Stomach (tissue), 8 donors: ENCODE measurements at regions not wholly inside any gene's neighbourhood (a gene's known extent, or its start where the extent isn't known, plus 50 kb on each side); places are given as distances from the start of the nearest gene placed in this dataset.

ENCODE experiments used
- DNase-seq, 2 donors: peaks; one replicate each; pipeline versions ENCODE4 v3.0.0 to v3.0.0-alpha.2; 2013 to 2019
- H3K27ac ChIP-seq, 5 donors: fragments of 200-600 bp in 4 of 5; sonication (generic) in 4 of 5; one replicate each; pipeline ENCODE4 v1.5.1; 2013 to 2019; ENCODE audit warnings: mild to moderate bottlenecking in 1 of 5, moderate library complexity in 1 of 5
- H3K27me3 ChIP-seq, 3 donors: fragments of 200-600 bp; sonication (generic); one replicate each; pipeline ENCODE4 v1.5.1; 2017 to 2019; ENCODE audit warnings: mixed run types in 1 of 3
- H3K36me3 ChIP-seq, 4 donors: fragments of 200-600 bp; sonication (generic); 1 replicate in 3 of 4; 2 replicates in 1 of 4; pipeline ENCODE4 v1.5.1; 2016 to 2019
- H3K4me1 ChIP-seq, 4 donors: fragments of 200-600 bp; sonication (generic); one replicate each; pipeline ENCODE4 v1.5.1; 2016 to 2019
- H3K4me3 ChIP-seq, 4 donors: fragments of 200-600 bp; sonication (generic) in 3 of 4; one replicate each; pipeline ENCODE4 v1.5.1; 2016 to 2019; ENCODE audit warnings: mild to moderate bottlenecking in 1 of 4
- H3K9me3 ChIP-seq, 4 donors: fragments of 200-600 bp; sonication (generic); one replicate each; pipeline ENCODE4 v1.5.1; 2016 to 2019
- CTCF ChIP-seq, 7 experiments: fragments of 450-650 bp in 4 of 7; fragments of 200-600 bp in 3 of 7; sonication (generic) in 3 of 7; IDR thresholded peaks; one replicate each; pipeline ENCODE4 v1.5.1; 2016 to 2019; ENCODE audit warnings: antibody characterized with exemption in 7 of 7, control low read depth in 2 of 7, mild to moderate bottlenecking in 1 of 7
- EP300 ChIP-seq: sonication (generic); formaldehyde crosslinking; IDR thresholded peaks from one replicate; pipeline ENCODE4 v1.6.1; 2017; ENCODE audit warnings: antibody characterized with exemption
- POLR2A ChIP-seq, 4 donors: fragments of 450-650 bp; IDR thresholded peaks; one replicate each; pipeline ENCODE4 v1.6.1; 2016; ENCODE audit warnings: antibody characterized with exemption in 4 of 4, control low read depth in 2 of 4, mild to moderate bottlenecking in 1 of 4, moderate library complexity in 1 of 4
- POLR2AphosphoS5 ChIP-seq, 3 donors: sonication (generic); formaldehyde crosslinking; IDR thresholded peaks; one replicate each; pipeline ENCODE4 v1.6.1; 2016; ENCODE audit warnings: antibody characterized with exemption in 3 of 3
- WGBS, 5 donors: extraction: QIAGEN DNeasy Blood & Tissue Kit in 3 of 5; methylation state at CpG; one replicate each; pipeline versions ENCODE4 v1.1.5 to v1.1.7; 2013 to 2018; 5-methylcytosine and 5-hydroxymethylcytosine counted together
- intact Hi-C: fragments of 100-400 bp; cut with DNase I; formaldehyde crosslinking; loops from one replicate; pipeline ENCODE4 v1.15.1; 2023; ENCODE audit warnings: low total_unique reads
- donor health status: healthy with polysubstance abuse.
- donor health status: Bipolar disorder and iron deficiency.
- donor health status: healthy.

- H3K36me3 ChIP-seq, result no peaks in the 10 kb centered on the region
- intact Hi-C loops, result no loop called here
- no peaks in the 10 kb centered on the region for H3K4me1 ChIP-seq
- no peaks in the 10 kb centered on the region for H3K9me3 ChIP-seq
- no peak for DNase-seq
- no peaks in the 10 kb centered on the region for H3K27me3 ChIP-seq
- no peak for TF ChIP-seq POLR2A (IDR thresholded peaks at IDR 0.05)
- no peak for TF ChIP-seq EP300
- TF ChIP-seq CTCF (IDR thresholded peaks at IDR 0.05), result no peak
- TF ChIP-seq POLR2AphosphoS5 (IDR thresholded peaks at IDR 0.05), result no peak
- H3K27ac ChIP-seq, result no peak overlapping the region
- WGBS, 5 donors, result 83 to 92% (median 90%) methylated on average over 4 of the region's 4 CpGs
- H3K4me3 ChIP-seq, result no peak overlapping the region
These were observed 655.4 kb downstream of the XIRP2 start for GRCh38 chr2:167543721-167544120.

GRCh38 chr2:167537743-167538142 lies 649.5 kb downstream of the XIRP2 start:
- H3K4me3 ChIP-seq, result no peak overlapping the region
- intact Hi-C loops, result no loop called here
- no peak for DNase-seq
- TF ChIP-seq CTCF (IDR thresholded peaks at IDR 0.05) (no peak), POLR2AphosphoS5 (IDR thresholded peaks at IDR 0.05) (no peak), POLR2A (IDR thresholded peaks at IDR 0.05) (no peak)
- H3K36me3 ChIP-seq, result no peaks in the 10 kb centered on the region
- WGBS, 5 donors, result 73 to 89% (median 84%) methylated on average over 4 of the region's 4 CpGs
- H3K9me3 ChIP-seq, result no peaks in the 10 kb centered on the region
- H3K4me1 ChIP-seq, result no peaks in the 10 kb centered on the region
- no peaks in the 10 kb centered on the region for H3K27me3 ChIP-seq
- H3K27ac ChIP-seq, result no peak overlapping the region

- Histone ChIP-seq H3K27ac (no peak overlapping the region), H3K4me1 (no peaks in the 10 kb centered on the region), H3K36me3 (no peaks in the 10 kb centered on the region), H3K9me3 (no peaks in the 10 kb centered on the region), H3K27me3 (no peaks in the 10 kb centered on the region), H3K4me3 (no peak overlapping the region)
- no peak for DNase-seq
- no peak for TF ChIP-seq CTCF (IDR thresholded peaks at IDR 0.05)
- intact Hi-C loops, result no loop called here
- WGBS, 5 donors, result 91 to 95% (median 92%) methylated on average over 1 of the region's 1 CpG
These were observed 646.2 kb downstream of the XIRP2 start for GRCh38 chr2:167534443-167534842.

- intact Hi-C loops, result no loop called here
- WGBS, 5 donors, result 51 to 56% (median 53%) methylated on average over 2 of the region's 2 CpGs
These were observed 636.5 kb downstream of the XIRP2 start for GRCh38 chr2:167524786-167525185.

More at GRCh38 chr2:167524786-167525185, 636.5 kb downstream of the XIRP2 start:
- no peaks in the 10 kb centered on the region for H3K4me1 ChIP-seq
- H3K9me3 ChIP-seq, result no peaks in the 10 kb centered on the region
- H3K36me3 ChIP-seq, result no peaks in the 10 kb centered on the region
- no peaks in the 10 kb centered on the region for H3K27me3 ChIP-seq
- no peak overlapping the region for H3K27ac ChIP-seq
- no peak for TF ChIP-seq CTCF (IDR thresholded peaks at IDR 0.05)
- TF ChIP-seq POLR2AphosphoS5 (IDR thresholded peaks at IDR 0.05), result no peak
- TF ChIP-seq EP300, result no peak
- TF ChIP-seq POLR2A (IDR thresholded peaks at IDR 0.05), result no peak
- no peak overlapping the region for H3K4me3 ChIP-seq
- no peak for DNase-seq
